GDM1 (cell line): ENCODE measurements at regions not wholly inside any gene's neighbourhood (a gene's known extent, or its start where the extent isn't known, plus 50 kb on each side); places are given as distances from the start of the nearest gene placed in this dataset.

Experiments used
- DNase-seq: peaks from one replicate; lab custom pipeline; 2025; lab: John Stamatoyannopoulos, UW

GRCh38 chr3:135310317-135310716, 515.3 kb downstream of the EPHB1 start:
- no peak for DNase-seq

DNA sequence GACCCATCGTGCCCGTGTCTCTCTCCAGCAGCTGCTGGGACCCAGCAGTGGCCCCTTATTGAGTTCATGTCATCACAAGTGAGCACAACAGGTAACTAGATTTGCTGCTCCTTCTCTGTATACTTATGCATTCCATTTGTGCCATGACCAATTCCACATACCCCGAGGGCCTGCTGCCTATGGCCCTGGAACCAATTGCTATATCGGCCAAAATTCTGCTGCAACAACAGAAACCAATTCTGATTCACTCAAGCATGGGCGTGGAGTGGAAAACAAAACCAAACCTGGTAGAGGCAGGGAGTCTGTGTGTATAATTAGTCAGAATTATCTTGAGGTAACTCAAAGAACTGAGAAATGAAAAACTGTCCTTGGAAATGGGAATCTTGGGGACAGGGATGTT, 516.6 kb downstream of the EPHB1 start:
- no peak for DNase-seq

DNA sequence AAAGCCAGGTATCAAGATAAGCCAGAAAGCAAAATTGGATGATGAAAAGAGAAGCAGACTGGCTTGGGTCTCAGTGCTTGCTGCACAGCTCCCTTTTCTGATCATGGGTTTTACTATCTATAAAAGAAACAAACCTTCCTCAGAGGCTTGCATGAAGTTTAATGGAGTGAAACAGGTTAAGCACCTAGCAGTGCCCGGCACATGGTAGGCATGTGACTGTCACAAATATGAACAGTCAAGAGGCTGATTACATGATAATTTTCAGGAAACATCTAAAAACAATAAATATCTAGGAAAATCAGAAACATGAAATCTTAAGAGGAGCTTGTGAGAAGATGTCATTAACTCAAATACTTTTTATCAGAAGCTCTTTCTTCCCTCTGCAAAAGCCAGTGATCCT, 519.2 kb downstream of the EPHB1 start:
- DNase-seq = no peak

DNA sequence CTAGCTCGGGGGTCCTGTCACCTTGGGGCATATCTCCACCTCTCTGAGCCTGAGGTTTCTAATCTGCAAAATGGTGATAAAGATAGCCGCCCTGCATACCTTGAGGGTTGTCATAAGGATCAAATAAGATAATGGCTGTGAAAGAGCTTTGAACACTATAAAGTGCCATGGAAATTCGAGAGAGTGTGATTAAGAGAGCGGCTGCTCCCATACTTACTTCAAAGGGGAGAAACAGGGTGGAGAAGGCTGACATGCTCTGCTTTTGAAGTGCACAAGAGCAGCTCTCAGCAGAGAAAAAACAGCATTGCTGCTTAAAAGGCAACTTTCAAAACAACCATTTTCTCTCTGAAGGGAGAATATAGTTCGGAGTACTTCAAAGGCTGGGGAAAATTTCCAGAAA, 529.2 kb downstream of the EPHB1 start:
- no peak for DNase-seq

- DNase-seq = no peak
Measured at GRCh38 chr3:135325096-135325495, 530.0 kb downstream of the EPHB1 start.

DNA sequence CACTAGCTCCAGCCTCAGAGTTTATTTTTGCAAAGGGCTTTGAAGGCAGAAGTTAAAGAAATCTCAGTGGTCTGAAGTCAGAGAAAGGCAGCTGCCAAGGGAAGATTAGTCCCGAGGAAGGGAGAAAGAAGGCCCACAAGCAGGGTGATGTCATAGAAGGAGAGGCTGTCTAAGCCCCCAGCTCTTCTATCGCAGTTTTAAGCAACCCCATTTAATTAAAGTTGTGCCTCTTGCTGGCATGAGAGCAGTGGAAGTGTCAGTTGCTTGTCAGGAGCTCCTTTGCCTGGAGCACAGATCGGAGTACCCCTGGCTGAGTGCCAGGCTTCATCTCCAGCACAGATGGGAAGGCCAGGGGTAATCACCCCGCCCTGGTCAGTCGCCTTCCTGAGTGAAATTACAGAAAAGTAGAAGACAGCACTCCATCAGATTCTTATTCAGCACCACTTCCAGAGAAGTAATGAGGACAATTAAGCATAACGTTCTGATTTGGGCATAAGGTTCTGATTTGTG, 530.7 kb downstream of the EPHB1 start:
- DNase-seq = no peak

- no peak for DNase-seq
Measured at GRCh38 chr3:135326851-135327250, 531.8 kb downstream of the EPHB1 start.

DNA sequence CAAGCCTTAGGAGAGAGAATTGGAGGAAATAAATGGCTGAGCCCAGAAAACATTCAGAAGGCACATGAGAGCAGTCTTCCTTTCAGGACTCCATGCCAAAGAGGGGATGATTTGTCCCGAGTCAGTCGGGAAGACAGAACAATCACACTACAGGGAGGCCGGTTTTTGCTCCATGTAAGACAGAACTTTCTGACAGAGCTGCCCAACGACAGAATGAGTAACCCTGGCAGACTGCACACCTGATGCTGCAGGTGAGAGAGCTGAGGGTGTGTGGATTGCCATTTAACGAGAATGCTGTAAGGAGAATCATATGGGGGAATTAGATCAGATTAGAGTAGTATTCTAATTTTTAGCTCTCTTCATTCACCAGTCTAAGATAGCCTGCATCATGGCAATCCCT, 533.0 kb downstream of the EPHB1 start:
- no peak for DNase-seq

DNA sequence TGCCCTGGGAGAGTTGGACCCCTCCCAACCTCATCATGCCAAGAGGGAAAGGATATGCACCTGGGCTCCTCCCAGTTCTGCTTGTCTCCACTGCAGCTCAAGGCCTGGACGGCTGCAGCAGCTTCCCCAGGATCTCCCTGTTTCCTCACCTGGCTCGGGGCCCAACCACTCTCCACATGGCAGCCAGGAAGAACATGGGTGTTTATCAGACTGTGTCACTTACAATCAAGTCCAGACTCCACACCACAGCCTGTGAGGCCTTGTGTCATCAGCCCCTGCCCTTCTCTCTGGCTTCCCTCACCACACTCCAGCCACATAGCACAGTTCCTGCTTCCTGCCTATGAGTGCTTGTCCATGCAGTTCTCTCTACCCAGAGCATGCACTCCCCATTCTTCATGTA, 534.4 kb downstream of the EPHB1 start:
- DNase-seq = peak; percentile 77

DNA sequence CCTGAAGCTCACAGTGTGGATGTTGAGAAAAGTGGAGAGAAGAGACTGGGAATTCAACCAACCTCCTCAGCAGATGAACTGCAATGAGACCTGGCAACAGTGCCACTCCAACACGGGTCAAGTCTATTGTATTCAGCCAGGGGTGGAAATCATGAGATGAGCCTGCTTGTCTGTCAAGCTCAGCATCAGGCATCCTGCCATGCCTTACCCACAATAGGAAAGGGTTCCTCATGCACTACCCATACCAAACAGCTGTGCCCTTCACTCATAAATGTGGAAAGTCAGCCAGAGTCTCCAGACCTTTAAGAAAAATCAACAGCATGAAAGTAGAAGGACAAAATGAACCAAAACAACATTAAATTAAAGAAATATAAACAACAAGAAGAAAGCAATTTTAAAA, 542.1 kb downstream of the EPHB1 start:
- no peak for DNase-seq

GRCh38 chr3:135348690-135349089, 553.6 kb downstream of the EPHB1 start:
- no peak for DNase-seq

DNA sequence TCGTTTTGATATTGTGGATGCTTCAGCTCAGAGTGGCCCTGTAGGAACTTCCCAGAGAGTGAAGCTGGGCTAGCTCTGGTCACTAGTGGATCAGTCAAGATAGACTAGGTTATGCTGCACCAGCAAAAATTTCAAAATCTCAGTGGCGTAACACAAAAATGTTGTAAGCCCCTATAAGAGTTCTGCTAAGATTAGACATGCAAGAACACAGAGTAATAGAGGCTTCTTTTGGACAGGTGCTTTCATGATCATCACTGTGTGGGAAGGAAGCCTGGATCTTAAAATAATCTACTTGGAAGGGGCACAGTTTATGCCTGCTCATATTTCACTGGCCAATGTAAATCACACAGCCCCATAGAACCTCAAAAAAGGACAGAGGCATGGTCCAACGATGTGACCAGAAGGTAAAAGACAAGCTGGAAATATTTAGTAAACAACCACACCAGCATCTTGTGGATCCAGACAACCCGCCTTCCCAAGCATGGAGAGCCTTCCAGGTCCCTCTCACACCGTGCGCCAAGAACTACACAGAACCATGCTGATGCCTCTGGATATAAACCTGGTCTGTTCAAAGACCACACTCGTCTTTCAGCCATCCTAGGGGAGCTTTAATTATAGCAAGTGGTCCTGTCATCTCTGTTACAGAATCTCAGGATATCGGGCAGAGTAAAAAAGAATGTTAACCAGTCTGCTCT, 554.3 kb downstream of the EPHB1 start:
- no peak for DNase-seq

DNA sequence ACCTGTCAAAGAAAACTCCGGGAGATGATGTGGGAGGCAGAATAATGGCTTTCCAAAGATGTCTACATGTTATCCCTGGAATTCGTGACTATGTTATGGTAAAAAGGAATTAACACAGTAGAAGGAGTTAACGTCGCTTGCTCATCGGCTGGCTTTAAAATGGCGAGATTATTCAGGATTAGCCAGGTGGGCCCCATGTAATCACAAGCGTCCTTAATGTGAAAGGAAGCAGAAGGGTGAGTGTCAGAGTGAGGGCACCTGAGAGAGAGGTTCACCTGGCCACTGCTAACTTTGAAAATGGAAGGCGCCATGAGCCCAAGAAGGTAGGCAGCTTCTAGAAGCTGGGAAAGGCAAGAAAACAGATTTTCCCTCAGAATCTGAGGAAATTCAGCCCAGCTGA, 557.2 kb downstream of the EPHB1 start:
- no peak for DNase-seq

- no peak for DNase-seq
Measured at GRCh38 chr3:135362889-135363288, 567.8 kb downstream of the EPHB1 start.

DNA sequence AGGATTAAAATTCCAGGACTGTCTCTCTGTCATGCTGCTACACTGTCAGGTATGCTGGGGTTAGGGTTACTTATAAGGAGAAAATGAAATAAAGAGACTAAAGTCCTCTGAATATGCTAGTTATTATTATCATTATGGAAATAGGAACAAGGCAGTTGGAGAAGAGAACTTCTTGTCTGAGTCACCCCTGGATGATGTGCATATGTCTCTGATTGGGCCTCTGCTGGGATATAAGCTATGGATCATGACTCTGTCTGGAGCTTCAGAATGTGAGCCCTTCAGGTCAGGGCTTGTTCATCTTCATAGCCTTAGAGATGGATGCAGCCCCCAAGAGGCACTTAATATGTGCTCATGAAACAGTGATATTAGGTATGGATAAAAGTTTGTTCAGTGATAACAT, 569.6 kb downstream of the EPHB1 start:
- DNase-seq = no peak

DNA sequence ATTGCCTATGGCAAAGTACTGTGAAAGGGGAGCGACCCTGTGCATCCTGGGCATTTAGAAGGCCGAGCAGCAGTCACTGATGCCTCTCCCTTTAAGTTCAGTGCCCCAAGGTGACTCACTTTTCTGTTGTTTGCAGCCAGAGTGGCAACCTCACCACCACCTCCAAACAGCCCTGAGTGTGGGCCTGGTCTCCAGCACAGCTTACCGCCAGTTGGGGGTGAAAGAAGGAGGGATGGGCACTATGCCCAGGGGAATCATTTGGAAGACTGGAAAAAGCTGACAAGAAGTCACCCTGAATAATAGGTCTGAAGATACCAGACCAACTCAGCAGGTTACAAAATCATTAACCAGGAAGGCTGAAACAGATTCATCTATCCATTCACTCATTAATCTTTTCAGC, 571.8 kb downstream of the EPHB1 start:
- DNase-seq = no peak

- peak; percentile 6 for DNase-seq
Measured at GRCh38 chr3:135368316-135368715, 573.3 kb downstream of the EPHB1 start.

GRCh38 chr3:135368781-135369180, 573.7 kb downstream of the EPHB1 start:
- DNase-seq = no peak

DNA sequence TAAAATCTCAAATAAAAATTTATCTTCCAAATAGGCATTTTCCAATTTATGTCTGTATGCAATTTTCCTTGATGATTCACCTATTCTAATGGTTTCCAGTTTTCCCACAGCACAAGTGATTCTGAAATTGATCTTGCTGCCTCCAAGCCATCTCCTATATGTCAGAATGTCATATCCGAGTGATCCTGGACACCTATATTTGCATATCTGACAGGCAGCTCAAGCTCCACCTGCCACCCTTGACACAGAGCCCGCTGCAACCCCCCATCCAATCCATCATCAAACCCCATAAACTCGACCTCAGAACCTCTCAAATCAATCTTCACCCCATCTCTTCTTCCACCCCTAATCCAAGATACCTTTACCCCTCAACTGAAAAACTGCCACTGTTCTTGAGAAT, 579.5 kb downstream of the EPHB1 start:
- no peak for DNase-seq

DNA sequence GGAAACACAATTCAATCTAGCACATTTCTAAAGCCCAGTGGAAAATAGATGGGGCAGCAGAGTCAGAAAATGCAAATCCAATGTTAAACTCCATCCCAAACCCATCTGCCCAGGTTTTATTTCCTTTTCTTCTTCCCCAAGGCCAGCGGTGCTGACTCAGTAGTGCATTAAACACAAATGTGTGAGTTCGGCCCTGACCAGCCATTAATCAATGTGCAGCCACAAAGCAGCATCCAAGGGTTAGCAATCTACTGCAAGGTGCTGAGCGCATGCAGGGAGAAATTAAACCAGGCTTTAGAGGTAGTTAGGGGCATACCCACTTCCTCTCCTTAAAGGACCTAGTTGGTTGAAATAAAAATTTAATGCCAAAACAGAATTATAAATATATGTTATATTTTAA, 583.3 kb upstream of the PPP2R3A start:
- no peak for DNase-seq

- DNase-seq = no peak
Measured at GRCh38 chr3:135382621-135383020, 582.9 kb upstream of the PPP2R3A start.

DNA sequence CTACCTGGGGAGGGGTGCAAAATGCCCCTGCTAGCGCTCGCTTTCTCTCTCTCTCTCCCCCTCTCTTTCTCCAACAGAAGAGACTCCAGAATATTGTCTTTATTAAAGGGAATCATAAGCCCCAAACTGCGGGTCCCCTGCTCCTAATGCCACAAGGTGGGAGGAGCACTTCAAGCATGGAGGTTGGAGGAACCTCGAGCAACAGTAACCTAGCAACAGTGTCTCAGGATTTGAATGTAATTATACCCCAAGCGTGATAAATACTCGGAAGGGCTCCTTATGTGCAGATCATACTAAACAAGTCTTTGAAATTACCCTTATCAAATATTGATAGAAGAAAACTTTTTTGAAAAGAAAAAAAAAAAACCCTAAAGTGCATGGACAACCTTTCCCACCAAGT, 582.2 kb upstream of the PPP2R3A start:
- DNase-seq = no peak

DNA sequence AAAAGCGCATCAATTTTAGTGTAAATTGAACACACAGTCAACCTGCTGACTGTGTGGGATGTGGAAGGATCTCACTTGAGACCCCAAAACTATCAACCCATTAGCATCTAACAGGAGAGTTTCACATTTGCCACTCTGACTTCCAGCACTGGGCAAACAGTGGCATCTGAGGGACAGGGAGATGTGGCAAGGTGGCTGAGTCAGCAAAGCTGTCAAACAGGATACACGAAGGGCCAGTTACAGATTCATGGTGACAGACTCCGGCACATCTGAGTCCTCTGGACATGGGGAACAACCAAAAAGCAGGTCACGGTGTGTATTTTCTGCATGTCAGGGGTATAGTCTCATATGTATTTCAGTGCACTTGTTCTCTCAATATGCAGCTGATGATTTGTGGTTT, 573.4 kb upstream of the PPP2R3A start:
- no peak for DNase-seq

GRCh38 chr3:135393159-135393558, 572.4 kb upstream of the PPP2R3A start:
- no peak for DNase-seq
